ENCODE measurements at regions not wholly inside any gene's neighbourhood (a gene's known extent, or its start where the extent isn't known, plus 50 kb on each side); places are given as distances from the start of the nearest gene placed in this dataset.

- no peak for DNase-seq (ENCODE audit: low read depth in 3 of 3)
Measured at GRCh38 chr12:11568155-11568761, 81.2 kb upstream of the ETV6 start.

GRCh38 chr12:11568762-11569478 lies 80.6 kb upstream of the ETV6 start:
- DNase-seq (ENCODE audit: low read depth in 3 of 3): no peak

DNA sequence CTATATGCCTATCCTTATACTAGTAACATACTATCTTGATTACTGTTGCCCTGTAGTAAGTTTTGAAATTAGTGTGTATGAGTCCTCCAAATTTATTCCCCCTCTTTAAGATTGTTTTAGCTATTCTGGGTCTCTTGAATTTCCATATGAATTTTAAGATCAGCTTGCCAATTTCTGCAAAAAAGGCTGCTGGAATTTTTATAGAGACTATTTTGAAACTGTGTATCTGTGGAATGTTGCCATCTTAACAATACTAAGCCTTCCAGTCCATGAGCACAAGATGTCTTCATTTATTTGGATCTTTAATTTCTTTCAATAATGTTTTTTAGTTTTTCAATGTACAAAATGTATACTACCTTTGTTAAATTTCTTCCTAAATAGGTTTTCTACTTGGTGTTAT lies 79.8 kb upstream of the ETV6 start:
- no peak for DNase-seq (ENCODE audit: low read depth in 3 of 3)

- no peak for DNase-seq (ENCODE audit: low read depth in 3 of 3)
Measured at GRCh38 chr12:11573880-11574279, 75.6 kb upstream of the ETV6 start.

GRCh38 chr12:11576104-11576503 lies 73.4 kb upstream of the ETV6 start:
- DNase-seq (ENCODE audit: low read depth in 3 of 3): peak in 1 of 3 donors; percentile 26

GRCh38 chr12:11577658-11578260 lies 71.7 kb upstream of the ETV6 start:
- no peak for DNase-seq (ENCODE audit: low read depth in 3 of 3)

- no peak for DNase-seq (ENCODE audit: low read depth in 3 of 3)
Measured at GRCh38 chr12:11578461-11578993, 70.9 kb upstream of the ETV6 start.

DNA sequence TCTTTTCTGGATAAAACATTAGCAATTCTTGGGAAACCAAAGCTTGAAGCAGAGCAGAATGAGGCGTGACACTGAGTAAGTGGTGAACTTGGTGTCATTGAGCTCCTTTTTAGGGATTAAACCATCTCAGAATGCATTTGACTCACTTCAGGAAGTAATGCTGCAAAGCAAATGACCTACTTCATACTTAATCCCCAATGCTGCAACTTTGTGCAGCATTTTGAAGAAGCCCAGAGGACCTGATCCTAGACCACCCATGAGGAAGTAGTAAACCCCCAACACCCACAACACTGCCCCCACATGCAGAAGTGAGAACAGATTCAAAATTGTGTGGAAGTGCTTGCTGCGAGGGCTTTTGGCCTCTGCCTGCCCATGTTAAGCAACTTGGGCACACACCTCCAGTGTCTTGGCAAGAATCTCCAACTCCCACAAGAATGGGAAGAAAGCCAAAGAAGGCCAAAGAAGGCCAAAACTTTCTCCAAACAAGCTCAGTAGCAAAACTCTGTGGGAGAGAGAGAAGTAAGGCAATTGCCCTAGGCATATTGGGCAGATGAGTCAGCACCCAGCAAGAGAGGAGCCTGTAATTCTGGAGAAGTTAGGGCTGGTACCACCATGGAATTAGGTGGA lies 69.2 kb upstream of the ETV6 start:
- no peak for DNase-seq (ENCODE audit: low read depth in 3 of 3)

- peak; percentile 12 to 67 (median 65) for DNase-seq (ENCODE audit: low read depth in 3 of 3)
Measured at GRCh38 chr12:11581179-11581755, 68.2 kb upstream of the ETV6 start.

DNA sequence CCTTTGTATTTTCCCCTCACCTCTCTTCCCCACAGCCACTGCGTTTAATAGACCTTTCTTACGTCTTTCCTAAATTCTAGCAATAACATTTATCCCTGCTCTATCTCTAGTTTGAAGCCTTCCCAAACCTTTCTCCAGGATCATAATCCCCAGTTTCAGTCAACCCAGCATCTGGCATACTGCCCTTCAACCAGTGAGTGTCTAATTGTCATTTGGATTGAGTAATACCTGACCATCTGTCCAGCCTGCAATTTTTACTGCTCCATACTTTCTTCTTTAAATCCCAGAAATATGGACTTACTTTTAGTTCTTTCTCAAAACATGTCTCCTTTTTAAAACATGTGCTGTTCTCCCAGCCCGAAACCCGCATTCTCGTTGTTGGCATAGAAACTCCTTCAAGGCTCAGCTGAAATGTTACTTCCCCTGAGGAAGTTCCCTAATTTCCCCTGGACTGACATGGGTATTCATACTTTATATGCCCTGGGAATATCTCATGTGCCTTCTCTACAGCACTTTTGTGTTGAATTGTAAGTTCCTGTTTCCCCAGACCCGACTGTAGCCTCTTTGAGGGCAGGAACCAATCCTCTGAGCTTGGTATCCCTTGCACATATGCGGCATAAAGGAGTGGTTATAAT lies 65.1 kb upstream of the ETV6 start:
- DNase-seq (ENCODE audit: low read depth in 3 of 3): no peak

DNA sequence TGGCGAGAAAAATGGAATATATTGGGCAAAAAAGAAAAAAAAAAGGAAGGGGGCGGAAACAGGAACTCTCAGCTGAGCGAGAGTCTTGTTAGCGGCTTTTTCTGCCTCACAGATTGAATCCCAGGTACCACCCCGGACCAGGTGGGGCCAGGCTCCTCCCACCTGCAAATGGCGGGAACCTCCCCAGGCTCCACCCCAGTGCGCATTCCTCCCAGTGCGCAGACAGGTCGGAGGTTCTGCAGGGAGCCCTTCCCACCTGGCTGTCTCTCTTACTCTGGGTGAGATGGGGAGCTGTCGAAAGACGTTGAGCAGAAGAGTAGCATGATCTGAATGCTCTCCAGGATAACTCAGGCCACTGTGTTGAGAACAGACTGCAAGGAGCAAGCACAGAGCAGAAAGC lies 57.0 kb upstream of the ETV6 start:
- no peak for DNase-seq (ENCODE audit: low read depth in 3 of 3)

DNA sequence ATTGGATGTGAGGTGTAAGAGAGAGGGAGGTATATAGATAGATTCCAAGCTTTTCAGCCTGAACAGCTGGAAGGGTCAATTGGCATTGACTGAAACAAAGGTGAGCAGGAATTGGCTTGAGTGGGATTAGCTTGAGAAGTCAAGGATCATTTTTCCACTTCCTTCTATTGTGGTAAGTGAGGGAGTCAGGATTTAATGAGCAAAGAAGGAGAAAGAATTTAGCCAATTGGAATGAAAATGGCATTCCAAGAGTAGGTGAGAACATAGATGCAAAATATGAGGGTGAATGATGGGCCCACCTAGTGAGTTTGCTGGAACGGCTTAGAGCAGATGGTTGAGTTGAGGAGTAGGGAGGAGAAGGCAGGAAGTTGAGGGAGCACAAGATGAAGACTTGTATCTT lies 56.5 kb upstream of the ETV6 start:
- DNase-seq (ENCODE audit: low read depth in 3 of 3): no peak

GRCh38 chr12:11595080-11595479 lies 54.4 kb upstream of the ETV6 start:
- no peak for DNase-seq (ENCODE audit: low read depth in 3 of 3)

DNA sequence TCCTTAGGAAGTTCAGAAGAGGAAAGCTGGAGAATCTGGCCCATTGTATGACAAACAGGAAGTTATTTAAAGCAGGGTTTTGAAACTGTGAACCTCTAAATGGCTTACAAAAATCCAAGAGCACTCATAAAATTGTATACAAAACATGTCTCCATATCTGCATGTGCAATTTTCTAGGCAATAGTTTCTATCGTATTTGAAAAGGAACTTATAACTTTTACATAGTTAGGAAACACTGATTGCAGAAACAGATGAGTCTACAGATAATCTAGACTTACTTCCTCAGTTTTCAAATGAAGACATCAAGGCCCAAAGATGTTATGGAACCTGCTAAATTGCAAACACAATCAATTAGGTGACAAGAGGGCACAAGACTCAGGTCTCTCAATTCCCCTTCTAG lies 53.3 kb upstream of the ETV6 start:
- no peak for DNase-seq (ENCODE audit: low read depth in 3 of 3)

- no peak for DNase-seq (ENCODE audit: low read depth in 3 of 3)
Measured at GRCh38 chr12:11598900-11599299, 50.6 kb upstream of the ETV6 start.

Measured in stimulated activated CD4-positive, alpha-beta T cell treated with anti-CD3 and anti-CD28 coated beads, TNF-alpha, amount 100 ng/mL, for 48 hours (primary cell).